NB4 (cell line): ENCODE measurements at regions not wholly inside any gene's neighbourhood (a gene's known extent, or its start where the extent isn't known, plus 50 kb on each side); places are given as distances from the start of the nearest gene placed in this dataset.

ENCODE experiments used
- DNase-seq: peaks from one replicate; pipeline ENCODE4 v3.0.0; 2010; ENCODE audit warnings: low read depth
- H3K4me3 ChIP-seq: one replicate; pipeline ENCODE4 v1.5.1; 2011; ENCODE audit warnings: mild to moderate bottlenecking, low read depth, low read length, moderate library complexity
- MYC ChIP-seq: IDR thresholded peaks from 2 replicates; pipeline ENCODE4 v1.6.1; 2011; ENCODE audit warnings: low read depth, low read length
- POLR2A ChIP-seq: IDR thresholded peaks from 2 replicates; pipeline ENCODE4 v1.6.1; 2011; ENCODE audit warnings: mild to moderate bottlenecking; ENCODE audit not compliant: insufficient read length; ENCODE audit errors: extremely low read depth
- TF ChIP-seq, protein P1 (sequence below): IDR thresholded peaks from 2 replicates; pipeline ENCODE4 v1.6.1; 2011; ENCODE audit warnings: low read depth, low read length
- TF ChIP-seq, protein P2 (sequence below): IDR thresholded peaks from one replicate; pipeline ENCODE4 v1.5.1; 2012; ENCODE audit warnings: low read depth, low read length

- no peak for DNase-seq
- H3K4me3 ChIP-seq: no peak overlapping the region
- TF ChIP-seq POLR2A (no peak), MYC (no peak)
- TF ChIP-seq, protein P1, sequence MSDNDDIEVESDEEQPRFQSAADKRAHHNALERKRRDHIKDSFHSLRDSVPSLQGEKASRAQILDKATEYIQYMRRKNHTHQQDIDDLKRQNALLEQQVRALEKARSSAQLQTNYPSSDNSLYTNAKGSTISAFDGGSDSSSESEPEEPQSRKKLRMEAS: no peak
- TF ChIP-seq, protein P2, sequence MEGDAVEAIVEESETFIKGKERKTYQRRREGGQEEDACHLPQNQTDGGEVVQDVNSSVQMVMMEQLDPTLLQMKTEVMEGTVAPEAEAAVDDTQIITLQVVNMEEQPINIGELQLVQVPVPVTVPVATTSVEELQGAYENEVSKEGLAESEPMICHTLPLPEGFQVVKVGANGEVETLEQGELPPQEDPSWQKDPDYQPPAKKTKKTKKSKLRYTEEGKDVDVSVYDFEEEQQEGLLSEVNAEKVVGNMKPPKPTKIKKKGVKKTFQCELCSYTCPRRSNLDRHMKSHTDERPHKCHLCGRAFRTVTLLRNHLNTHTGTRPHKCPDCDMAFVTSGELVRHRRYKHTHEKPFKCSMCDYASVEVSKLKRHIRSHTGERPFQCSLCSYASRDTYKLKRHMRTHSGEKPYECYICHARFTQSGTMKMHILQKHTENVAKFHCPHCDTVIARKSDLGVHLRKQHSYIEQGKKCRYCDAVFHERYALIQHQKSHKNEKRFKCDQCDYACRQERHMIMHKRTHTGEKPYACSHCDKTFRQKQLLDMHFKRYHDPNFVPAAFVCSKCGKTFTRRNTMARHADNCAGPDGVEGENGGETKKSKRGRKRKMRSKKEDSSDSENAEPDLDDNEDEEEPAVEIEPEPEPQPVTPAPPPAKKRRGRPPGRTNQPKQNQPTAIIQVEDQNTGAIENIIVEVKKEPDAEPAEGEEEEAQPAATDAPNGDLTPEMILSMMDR: no peak
Observed at GRCh38 chr10:70939441-70940003, 51.2 kb upstream of the PCBD1 start.

- no peak overlapping the region for H3K4me3 ChIP-seq
- DNase-seq: no peak
- TF ChIP-seq, protein P1: no peak
- TF ChIP-seq POLR2A (no peak), MYC (no peak)
- TF ChIP-seq, protein P2: no peak
Observed at GRCh38 chr10:70940834-70941568, 52.6 kb upstream of the PCBD1 start.

GRCh38 chr10:70942125-70942524 lies 53.8 kb upstream of the PCBD1 start:
- no peak for TF ChIP-seq MYC
- TF ChIP-seq, protein P2: no peak
- TF ChIP-seq POLR2A: no peak
- TF ChIP-seq, protein P1: no peak
- no peak overlapping the region for H3K4me3 ChIP-seq

DNA sequence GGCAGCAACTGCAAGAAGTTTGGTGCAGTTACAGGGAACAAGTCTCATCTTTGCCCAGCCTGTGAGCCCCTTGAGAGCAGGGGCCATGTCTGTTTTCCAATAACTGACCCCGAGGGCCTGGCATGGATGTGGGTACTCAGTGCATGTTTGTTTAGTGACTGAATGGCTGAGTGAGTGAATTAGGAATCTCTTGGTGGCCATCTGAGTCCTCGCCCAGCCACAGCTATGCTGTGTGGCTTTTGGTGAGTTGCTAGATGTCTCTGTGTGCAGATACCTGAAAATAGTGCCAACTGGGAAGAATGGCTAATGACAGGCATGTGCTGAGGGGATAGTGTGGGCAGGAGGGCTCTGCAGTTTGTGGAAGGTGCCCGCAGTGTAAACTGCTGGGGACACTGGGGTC lies 54.4 kb upstream of the PCBD1 start:
- H3K4me3 ChIP-seq: no peak overlapping the region
- DNase-seq: no peak

More at GRCh38 chr10:70942125-70942524, 53.8 kb upstream of the PCBD1 start:
- DNase-seq: no peak

DNA sequence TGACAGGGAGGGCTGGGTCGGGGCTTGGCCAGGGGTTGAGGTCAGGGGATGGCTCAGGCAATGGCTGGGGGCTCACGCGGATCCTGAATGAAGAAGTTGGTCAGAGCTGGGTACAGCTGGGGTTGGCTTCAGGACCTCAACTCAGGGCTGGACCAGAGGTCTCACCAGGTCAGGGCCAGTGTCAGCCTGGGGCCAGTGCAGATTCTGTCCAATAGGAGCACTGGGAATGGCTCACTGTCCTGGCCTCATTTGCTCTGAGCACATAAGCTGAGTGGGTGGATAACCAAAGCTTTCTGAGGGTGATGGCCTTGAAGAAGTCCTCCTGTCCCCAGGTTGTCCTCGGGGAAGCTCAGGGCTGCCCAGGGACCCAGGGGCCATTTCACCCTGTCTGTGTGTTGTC lies 54.9 kb upstream of the PCBD1 start:
- TF ChIP-seq, protein P2: no peak
- no peak for DNase-seq
- H3K4me3 ChIP-seq: no peak overlapping the region

More for the DNA sequence above, 54.4 kb upstream of the PCBD1 start:
- TF ChIP-seq POLR2A (no peak), MYC (no peak)
- TF ChIP-seq, protein P1: no peak
- TF ChIP-seq, protein P2: no peak

DNA sequence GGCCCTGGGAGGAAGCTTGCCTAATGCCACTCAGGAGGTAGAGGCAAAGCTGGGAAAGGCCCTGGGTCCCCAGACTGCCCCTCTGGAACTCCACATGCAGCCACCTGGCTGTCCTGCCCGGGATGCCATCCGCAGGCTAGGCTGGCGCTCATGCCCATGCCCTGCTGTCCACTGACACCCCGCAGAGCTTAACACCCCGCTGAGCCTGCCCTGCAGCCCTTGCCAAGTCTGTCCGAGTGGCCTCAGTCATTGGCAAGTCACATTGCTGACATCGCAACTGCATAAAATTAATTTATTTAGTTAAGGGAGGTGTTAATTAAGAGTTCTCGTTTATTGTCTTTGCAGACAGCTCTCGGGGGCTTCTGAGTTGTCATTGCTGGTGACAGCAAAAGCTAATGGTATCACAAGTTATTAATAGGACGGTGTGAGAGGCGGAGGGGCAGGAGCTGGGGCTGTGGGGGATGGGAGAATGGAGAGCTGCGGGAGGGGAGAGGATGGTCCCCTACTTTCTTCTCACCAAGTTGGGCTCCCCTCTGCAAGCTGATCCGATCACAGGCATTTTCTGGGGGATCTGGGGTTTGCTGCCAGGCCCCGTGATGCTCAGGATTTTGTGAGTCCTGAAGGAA lies 55.6 kb upstream of the PCBD1 start:
- no peak for DNase-seq
- no peak for TF ChIP-seq POLR2A
- TF ChIP-seq, protein P1: no peak
- no peak for TF ChIP-seq MYC
- TF ChIP-seq, protein P2: no peak
- H3K4me3 ChIP-seq: no peak overlapping the region
